GM10248 (cell line): ENCODE measurements at regions not wholly inside any gene's neighbourhood (a gene's known extent, or its start where the extent isn't known, plus 50 kb on each side); places are given as distances from the start of the nearest gene placed in this dataset.

Source experiments
- CTCF ChIA-PET: fragments of 300-600 bp; sonication (Branson Sonifier 250); formaldehyde crosslinking; extraction: SDS; loops from one replicate; lab custom pipeline; 2021; ENCODE audit warnings: antibody characterized with exemption; lab: Yijun Ruan, JAX
- POLR2A ChIA-PET: fragments of 350-650 bp; sonication (Branson Sonifier 250); formaldehyde crosslinking; extraction: SDS; loops from one replicate; lab custom pipeline; 2020; ENCODE audit warnings: antibody characterized with exemption; lab: Yijun Ruan, JAX
- DNase-seq: peaks from one replicate; pipeline ENCODE4 v3.0.0; 2012; ENCODE audit errors: extremely low spot score
- TF ChIP-seq, protein P1 (sequence below): IDR thresholded peaks from 2 replicates; pipeline ENCODE4 v1.5.1; 2012; ENCODE audit warnings: mild to moderate bottlenecking, low read depth; ENCODE audit errors: extremely low read depth, missing control alignments, control extremely low read depth

DNA sequence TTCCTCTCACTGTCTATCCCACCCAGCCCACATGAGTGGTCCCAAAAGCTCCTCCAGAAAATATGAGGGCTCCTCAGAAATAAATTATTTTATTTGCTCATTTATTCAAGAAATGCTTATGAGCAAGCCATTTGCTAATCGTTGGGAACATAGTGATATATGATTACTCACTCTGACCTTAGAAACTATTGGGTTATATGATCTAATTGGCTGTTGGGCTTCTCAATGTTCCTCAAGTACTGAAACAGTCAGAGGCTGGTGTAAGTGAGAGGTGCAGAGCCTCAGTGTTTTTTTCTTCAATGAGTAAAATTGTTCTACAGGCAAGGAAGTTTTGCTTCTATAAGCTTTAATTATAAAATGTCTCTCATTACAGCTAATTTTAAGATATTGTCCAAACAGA lies 893.8 kb upstream of the INTU start:
- no peak for DNase-seq
- ChIA-PET POLR2A (no interaction called here), CTCF (no interaction called here)
- TF ChIP-seq, protein P1, sequence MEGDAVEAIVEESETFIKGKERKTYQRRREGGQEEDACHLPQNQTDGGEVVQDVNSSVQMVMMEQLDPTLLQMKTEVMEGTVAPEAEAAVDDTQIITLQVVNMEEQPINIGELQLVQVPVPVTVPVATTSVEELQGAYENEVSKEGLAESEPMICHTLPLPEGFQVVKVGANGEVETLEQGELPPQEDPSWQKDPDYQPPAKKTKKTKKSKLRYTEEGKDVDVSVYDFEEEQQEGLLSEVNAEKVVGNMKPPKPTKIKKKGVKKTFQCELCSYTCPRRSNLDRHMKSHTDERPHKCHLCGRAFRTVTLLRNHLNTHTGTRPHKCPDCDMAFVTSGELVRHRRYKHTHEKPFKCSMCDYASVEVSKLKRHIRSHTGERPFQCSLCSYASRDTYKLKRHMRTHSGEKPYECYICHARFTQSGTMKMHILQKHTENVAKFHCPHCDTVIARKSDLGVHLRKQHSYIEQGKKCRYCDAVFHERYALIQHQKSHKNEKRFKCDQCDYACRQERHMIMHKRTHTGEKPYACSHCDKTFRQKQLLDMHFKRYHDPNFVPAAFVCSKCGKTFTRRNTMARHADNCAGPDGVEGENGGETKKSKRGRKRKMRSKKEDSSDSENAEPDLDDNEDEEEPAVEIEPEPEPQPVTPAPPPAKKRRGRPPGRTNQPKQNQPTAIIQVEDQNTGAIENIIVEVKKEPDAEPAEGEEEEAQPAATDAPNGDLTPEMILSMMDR, result no peak

DNA sequence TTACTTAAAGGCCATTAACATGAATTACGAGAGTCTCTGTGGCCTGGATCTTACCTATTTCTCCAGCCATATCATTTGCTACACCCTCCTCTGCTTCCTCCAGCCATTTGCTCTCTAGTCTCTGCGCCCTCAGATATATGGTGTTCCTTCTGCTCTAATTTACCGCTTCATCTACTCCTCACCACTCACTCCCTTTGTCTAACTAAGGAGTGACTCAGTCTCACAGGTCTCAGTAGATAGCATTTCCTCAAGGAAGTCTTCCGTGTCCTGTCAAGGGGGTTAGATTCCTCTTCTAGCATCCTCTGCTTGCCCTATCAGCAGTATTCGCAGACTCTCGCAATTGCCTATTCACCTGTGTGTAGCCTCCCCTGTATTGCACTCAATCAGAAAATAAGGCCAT lies 892.1 kb upstream of the INTU start:
- ChIA-PET CTCF (no interaction called here), POLR2A (no interaction called here)
- TF ChIP-seq, protein P1, result no peak
- DNase-seq, result no peak

DNA sequence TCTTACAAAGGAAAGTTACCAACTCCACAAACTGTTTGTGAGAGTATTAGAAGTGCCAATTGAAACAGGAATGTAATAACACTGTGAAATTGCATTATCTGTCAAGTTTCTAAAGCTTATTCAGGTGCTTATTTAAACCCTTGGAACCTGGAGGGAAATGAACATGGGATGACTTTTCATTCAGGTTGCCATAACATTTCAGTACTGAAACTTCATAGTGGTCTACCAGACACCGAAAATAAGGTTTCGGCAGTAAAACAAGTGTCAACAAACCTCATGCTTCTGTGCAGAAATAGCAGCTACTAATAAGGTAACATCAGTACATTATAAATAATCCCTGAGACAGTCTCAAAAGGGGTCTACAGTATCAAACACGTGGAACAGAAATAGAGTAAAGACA lies 890.7 kb upstream of the INTU start:
- TF ChIP-seq, protein P1, result no peak
- CTCF ChIA-PET, result no interaction called here
- POLR2A ChIA-PET, result no interaction called here
- no peak for DNase-seq

DNA sequence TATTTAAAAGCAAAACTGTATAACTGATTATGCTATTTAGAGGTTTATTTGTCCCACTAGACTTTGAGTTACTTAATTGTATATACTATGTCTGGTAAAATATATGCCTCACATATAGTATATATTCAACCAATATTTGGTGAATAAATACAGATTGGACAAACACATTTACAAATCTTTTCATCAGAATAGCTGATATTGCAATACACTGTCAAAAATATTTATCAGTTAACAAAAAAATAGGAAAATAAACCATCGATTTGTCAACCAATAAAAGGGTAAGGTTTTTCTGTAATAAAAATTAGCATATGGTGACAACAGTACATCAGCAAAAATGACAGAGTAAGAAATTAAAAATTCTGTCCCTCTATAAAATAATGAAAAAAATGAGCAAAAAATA lies 889.9 kb upstream of the INTU start:
- ChIA-PET CTCF (interaction anchor here (1.4 kb wide), 1 partner anchor 9 kb away, joined by 3 read pairs; no protein-coding TSS in a partner anchor), POLR2A (no interaction called here)
- DNase-seq, result no peak
- TF ChIP-seq, protein P1, result no peak

DNA sequence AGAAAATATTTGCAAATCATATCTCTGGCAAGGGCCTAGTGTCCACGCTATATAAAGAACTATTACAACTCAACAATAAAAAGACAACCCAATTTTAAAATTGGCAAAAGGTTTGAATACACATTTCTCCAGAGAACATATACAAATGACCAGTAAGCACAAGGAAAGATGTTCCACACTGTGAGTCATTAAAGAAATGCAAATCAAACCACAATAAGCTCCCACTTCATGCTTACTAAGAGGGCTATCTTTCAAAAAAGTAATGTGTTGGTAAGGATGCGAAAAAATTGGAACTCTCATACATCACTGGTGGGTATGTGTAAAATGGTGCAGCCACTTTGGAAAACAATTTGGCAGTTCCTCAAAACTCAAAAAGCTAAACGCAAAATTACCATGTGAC lies 884.0 kb upstream of the INTU start:
- DNase-seq, result no peak
- POLR2A ChIA-PET, result no interaction called here
- TF ChIP-seq, protein P1, result no peak
- CTCF ChIA-PET, result interaction anchor here (1.6 kb wide), 1 partner anchor 39 kb away, joined by 3 read pairs; no protein-coding TSS in a partner anchor

DNA sequence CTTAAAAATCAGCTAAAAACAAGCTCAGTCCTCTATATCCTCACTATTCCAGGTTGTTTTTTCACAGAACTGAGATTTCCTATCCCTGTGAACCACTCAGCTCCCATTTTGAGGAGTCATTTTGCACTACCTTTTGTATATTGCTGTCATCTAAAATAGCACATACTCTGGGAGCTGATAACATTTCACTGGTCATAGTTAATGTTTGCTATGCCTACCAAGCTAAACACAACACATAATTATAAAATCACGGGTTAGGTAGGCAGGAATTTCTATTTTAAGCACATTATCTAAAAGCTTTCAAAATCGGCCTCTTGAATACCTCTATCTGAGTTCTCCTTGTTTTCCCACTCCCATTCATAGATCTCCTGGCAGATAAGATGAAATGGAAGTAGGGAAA lies 882.0 kb upstream of the INTU start:
- CTCF ChIA-PET, result interaction anchor here (1.6 kb wide), 1 partner anchor 9 kb away, joined by 3 read pairs; no protein-coding TSS in a partner anchor
- no peak for DNase-seq
- POLR2A ChIA-PET, result no interaction called here
- TF ChIP-seq, protein P1, result no peak
